Suprapubic skin (tissue), 4 donors: ENCODE measurements at regions not wholly inside any gene's neighbourhood (a gene's known extent, or its start where the extent isn't known, plus 50 kb on each side); places are given as distances from the start of the nearest gene placed in this dataset.

Source experiments
- CTCF ChIP-seq, 2 donors: fragments of 200-600 bp in 1 of 2; fragments of 450-650 bp in 1 of 2; sonication (generic) in 1 of 2; IDR thresholded peaks; one replicate each; pipeline ENCODE4 v1.5.1; 2016 to 2019; ENCODE audit warnings: antibody characterized with exemption in 2 of 2, mild to moderate bottlenecking in 1 of 2, moderate library complexity in 1 of 2
- EP300 ChIP-seq: sonication (generic); formaldehyde crosslinking; IDR thresholded peaks from one replicate; pipeline ENCODE4 v1.6.1; 2017; ENCODE audit warnings: antibody characterized with exemption
- POLR2A ChIP-seq, 2 donors: fragments of 450-650 bp; IDR thresholded peaks; one replicate each; pipeline ENCODE4 v1.6.1; 2017; ENCODE audit warnings: antibody characterized with exemption in 2 of 2, mild to moderate bottlenecking in 2 of 2, moderate library complexity in 2 of 2
- POLR2AphosphoS5 ChIP-seq, 3 donors: sonication (generic); formaldehyde crosslinking; IDR thresholded peaks; one replicate each; pipeline ENCODE4 v1.6.1; 2017; ENCODE audit warnings: antibody characterized with exemption in 3 of 3

DNA sequence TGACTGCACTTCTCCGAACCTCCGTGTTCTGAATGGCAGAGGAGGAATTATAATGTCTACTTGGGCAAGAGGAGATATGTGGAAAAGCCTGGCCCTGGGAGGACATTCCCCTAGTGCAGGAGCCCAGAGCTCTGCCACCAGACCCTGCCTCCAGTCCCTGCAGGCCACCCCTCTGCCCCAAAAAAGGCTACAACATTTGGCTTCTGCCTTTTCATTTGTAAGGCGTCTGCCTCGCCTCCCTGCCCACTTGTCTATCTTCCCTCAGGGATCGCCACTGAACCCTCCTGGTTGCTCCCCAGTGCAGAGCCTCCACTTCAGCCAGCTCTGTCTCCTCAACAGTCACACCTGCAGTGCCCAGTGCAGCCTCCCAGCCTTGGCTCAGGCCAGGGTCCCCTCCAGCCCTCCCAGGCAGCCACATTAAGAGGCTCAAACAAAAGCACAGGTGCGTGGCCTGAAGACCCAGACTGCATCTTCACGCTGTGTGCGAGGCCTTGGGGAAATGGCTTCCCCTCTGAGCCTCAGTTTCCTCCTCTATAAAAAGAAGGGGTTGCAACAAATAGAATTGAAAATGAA lies 125.9 kb upstream of the SMAD3 start:
- TF ChIP-seq CTCF (IDR thresholded peaks at IDR 0.05) (no peak), POLR2A (IDR thresholded peaks at IDR 0.05) (no peak), POLR2AphosphoS5 (IDR thresholded peaks at IDR 0.05) (no peak), EP300 (no peak)
